ENCODE measurements at regions not wholly inside any gene's neighbourhood (a gene's known extent, or its start where the extent isn't known, plus 50 kb on each side); places are given as distances from the start of the nearest gene placed in this dataset.

DNA sequence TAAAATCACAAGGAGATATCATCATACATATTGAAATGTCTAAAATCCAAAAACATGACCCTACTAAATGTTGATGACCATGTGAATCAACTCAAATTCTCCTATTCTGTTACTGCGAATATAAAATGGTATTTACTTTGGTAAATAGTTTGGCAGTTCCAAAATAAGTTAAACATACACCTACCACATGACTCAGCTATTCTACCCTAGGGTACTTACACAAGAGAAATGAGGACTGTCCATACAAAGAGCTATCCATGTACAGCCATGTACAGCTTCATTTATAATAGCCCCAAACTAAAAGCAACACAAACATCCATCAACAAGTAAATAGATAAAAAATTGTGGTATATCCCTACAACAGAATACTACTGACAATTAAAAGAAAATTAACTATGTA, 346.1 kb upstream of the TENM4 start:
- TF ChIP-seq POLR2AphosphoS5 (IDR thresholded peaks at IDR 0.05; ENCODE audit: low read depth, low read length) (no peak), POLR2A (IDR thresholded peaks at IDR 0.05; ENCODE audit: low read depth, low read length) (no peak)

All from GM12892 (cell line).